ENCODE measurements at regions not wholly inside any gene's neighbourhood (a gene's known extent, or its start where the extent isn't known, plus 50 kb on each side); places are given as distances from the start of the nearest gene placed in this dataset.

DNA sequence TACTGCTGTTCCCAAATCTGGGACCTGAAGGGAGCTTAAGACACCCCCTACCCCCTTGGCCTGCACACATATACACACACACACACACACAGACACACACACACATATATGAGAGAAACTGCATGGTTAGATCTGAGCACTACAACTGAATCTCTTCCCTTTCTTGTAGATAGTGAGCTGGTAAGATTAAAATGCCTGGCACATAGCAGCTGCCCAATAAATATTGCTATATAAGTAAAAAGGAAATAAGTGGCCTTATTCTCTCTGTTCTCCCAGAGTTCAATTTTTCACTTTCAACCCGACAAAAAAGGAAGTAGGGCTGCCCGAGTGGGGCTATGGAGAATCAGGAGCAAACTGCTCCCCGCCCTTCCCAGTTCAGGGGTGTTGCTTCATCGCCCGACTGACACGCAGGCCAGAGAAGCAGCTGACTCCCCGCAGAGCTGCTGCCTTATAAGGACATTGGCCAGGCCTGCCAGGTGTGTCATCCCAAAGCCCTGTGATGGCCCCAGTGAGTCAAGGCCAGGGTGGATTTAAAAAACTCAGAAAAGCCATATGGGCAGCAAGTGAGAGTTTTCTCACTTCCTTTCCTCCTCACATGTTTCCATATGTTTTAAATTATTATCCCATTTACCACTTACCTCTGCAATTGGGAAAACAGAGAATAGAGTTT lies 106.5 kb upstream of the SLC44A3 start:
- no peak for DNase-seq (ENCODE audit: low spot score)
- Histone ChIP-seq H3K27ac (ENCODE audit: low read depth in 1 of 2, low read length in 2 of 2) (no peak overlapping the region), H3K4me1 (ENCODE audit: control insufficient read depth in 4 of 4, insufficient read depth in 4 of 4, low read length in 3 of 4) (no peaks in the 10 kb centered on the region), H3K9me3 (ENCODE audit: control insufficient read depth in 4 of 4, low read length in 3 of 4) (no peaks in the 10 kb centered on the region), H3K36me3 (ENCODE audit: control insufficient read depth in 4 of 4, insufficient read depth in 3 of 4, low read depth in 1 of 4, low read length in 3 of 4) (no peaks in the 10 kb centered on the region), H3K27me3 (ENCODE audit: control insufficient read depth in 4 of 4, insufficient read depth in 4 of 4, low read length in 3 of 4) (no peaks in the 10 kb centered on the region), H3K4me3 (ENCODE audit: low read depth in 1 of 3, low read length in 3 of 3) (no peak overlapping the region), H3K9ac (ENCODE audit: low read depth in 1 of 2, low read length in 2 of 2) (no peak overlapping the region)
- 56% methylated on average over 7 of the region's 7 CpGs for WGBS
- TF ChIP-seq TAF1 (conservative IDR thresholded peaks at IDR 0.05), result no peak
- TF ChIP-seq RXRA (IDR thresholded peaks at IDR 0.05), result no peak
- TF ChIP-seq RAD21 (IDR thresholded peaks at IDR 0.05), result peak in 1 of 2 donors; percentile 6
- TF ChIP-seq FOXA1 (IDR thresholded peaks at IDR 0.05), result no peak

DNA sequence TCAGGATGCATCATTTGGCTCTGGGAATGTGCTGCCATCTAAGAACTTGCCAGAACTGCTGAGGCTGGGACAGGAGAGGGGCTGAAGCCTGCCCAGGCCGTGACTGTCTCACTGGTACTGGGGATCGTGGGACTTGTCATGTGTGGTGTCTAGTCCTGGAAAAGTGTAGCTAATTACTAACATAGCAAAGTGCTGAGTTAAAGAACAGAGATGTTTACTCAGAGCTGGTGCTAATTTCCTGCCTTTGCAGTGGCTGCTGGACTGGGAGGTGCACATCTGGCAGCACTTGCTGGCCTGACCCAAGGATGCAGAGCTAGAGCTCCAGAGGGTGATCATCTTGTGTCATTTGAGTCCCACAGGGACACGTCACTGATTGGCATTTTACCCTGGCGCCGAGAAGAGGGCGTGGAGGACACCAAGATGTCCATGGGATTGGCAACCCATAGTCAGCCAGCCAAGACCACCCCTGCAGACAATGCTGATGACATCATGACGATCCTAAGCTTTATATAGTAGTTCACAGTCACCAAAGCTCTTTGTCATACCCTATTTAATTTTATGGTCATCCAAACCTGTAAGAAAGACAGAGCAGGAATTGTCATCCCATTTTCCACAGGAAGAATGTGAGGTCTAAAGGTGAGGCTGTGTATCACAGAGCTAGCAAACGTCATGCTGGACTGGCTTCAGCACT lies 110.1 kb upstream of the SLC44A3 start:
- Histone ChIP-seq H3K27ac (ENCODE audit: low read depth in 1 of 2, low read length in 2 of 2) (no peak overlapping the region), H3K4me1 (ENCODE audit: control insufficient read depth in 4 of 4, insufficient read depth in 4 of 4, low read length in 3 of 4) (no peaks in the 10 kb centered on the region), H3K36me3 (ENCODE audit: control insufficient read depth in 4 of 4, insufficient read depth in 3 of 4, low read depth in 1 of 4, low read length in 3 of 4) (no peaks in the 10 kb centered on the region), H3K4me3 (ENCODE audit: low read depth in 1 of 3, low read length in 3 of 3) (no peak overlapping the region), H3K27me3 (ENCODE audit: control insufficient read depth in 4 of 4, insufficient read depth in 4 of 4, low read length in 3 of 4) (no peaks in the 10 kb centered on the region), H3K9ac (ENCODE audit: low read depth in 1 of 2, low read length in 2 of 2) (no peak overlapping the region), H3K9me3 (ENCODE audit: control insufficient read depth in 4 of 4, low read length in 3 of 4) (no peaks in the 10 kb centered on the region)
- no peak for TF ChIP-seq SP1 (IDR thresholded peaks at IDR 0.05)
- TF ChIP-seq, protein P1, sequence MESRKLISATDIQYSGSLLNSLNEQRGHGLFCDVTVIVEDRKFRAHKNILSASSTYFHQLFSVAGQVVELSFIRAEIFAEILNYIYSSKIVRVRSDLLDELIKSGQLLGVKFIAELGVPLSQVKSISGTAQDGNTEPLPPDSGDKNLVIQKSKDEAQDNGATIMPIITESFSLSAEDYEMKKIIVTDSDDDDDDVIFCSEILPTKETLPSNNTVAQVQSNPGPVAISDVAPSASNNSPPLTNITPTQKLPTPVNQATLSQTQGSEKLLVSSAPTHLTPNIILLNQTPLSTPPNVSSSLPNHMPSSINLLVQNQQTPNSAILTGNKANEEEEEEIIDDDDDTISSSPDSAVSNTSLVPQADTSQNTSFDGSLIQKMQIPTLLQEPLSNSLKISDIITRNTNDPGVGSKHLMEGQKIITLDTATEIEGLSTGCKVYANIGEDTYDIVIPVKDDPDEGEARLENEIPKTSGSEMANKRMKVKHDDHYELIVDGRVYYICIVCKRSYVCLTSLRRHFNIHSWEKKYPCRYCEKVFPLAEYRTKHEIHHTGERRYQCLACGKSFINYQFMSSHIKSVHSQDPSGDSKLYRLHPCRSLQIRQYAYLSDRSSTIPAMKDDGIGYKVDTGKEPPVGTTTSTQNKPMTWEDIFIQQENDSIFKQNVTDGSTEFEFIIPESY (IDR thresholded peaks at IDR 0.05), result no peak
- no peak for TF ChIP-seq FOXA2 (IDR thresholded peaks at IDR 0.05)
- no peak for TF ChIP-seq TAF1 (conservative IDR thresholded peaks at IDR 0.05)
- no peak for TF ChIP-seq EGR1 (IDR thresholded peaks at IDR 0.05; ENCODE audit: low read depth in 2 of 2)
- no peak for TF ChIP-seq FOXA1 (IDR thresholded peaks at IDR 0.05)
- TF ChIP-seq, protein P2, sequence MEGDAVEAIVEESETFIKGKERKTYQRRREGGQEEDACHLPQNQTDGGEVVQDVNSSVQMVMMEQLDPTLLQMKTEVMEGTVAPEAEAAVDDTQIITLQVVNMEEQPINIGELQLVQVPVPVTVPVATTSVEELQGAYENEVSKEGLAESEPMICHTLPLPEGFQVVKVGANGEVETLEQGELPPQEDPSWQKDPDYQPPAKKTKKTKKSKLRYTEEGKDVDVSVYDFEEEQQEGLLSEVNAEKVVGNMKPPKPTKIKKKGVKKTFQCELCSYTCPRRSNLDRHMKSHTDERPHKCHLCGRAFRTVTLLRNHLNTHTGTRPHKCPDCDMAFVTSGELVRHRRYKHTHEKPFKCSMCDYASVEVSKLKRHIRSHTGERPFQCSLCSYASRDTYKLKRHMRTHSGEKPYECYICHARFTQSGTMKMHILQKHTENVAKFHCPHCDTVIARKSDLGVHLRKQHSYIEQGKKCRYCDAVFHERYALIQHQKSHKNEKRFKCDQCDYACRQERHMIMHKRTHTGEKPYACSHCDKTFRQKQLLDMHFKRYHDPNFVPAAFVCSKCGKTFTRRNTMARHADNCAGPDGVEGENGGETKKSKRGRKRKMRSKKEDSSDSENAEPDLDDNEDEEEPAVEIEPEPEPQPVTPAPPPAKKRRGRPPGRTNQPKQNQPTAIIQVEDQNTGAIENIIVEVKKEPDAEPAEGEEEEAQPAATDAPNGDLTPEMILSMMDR (IDR thresholded peaks at IDR 0.05; ENCODE audit: low read depth, low read length, missing input control), result no peak
- TF ChIP-seq, protein P3, sequence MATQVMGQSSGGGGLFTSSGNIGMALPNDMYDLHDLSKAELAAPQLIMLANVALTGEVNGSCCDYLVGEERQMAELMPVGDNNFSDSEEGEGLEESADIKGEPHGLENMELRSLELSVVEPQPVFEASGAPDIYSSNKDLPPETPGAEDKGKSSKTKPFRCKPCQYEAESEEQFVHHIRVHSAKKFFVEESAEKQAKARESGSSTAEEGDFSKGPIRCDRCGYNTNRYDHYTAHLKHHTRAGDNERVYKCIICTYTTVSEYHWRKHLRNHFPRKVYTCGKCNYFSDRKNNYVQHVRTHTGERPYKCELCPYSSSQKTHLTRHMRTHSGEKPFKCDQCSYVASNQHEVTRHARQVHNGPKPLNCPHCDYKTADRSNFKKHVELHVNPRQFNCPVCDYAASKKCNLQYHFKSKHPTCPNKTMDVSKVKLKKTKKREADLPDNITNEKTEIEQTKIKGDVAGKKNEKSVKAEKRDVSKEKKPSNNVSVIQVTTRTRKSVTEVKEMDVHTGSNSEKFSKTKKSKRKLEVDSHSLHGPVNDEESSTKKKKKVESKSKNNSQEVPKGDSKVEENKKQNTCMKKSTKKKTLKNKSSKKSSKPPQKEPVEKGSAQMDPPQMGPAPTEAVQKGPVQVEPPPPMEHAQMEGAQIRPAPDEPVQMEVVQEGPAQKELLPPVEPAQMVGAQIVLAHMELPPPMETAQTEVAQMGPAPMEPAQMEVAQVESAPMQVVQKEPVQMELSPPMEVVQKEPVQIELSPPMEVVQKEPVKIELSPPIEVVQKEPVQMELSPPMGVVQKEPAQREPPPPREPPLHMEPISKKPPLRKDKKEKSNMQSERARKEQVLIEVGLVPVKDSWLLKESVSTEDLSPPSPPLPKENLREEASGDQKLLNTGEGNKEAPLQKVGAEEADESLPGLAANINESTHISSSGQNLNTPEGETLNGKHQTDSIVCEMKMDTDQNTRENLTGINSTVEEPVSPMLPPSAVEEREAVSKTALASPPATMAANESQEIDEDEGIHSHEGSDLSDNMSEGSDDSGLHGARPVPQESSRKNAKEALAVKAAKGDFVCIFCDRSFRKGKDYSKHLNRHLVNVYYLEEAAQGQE (IDR thresholded peaks at IDR 0.05), result no peak
- TF ChIP-seq, protein P4, sequence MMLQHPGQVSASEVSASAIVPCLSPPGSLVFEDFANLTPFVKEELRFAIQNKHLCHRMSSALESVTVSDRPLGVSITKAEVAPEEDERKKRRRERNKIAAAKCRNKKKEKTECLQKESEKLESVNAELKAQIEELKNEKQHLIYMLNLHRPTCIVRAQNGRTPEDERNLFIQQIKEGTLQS (IDR thresholded peaks at IDR 0.05), result no peak
- WGBS, result 80% methylated on average over 8 of the region's 8 CpGs
- no peak for DNase-seq (ENCODE audit: low spot score)

All from liver (tissue), 8 donors.